ENCODE measurements at regions not wholly inside any gene's neighbourhood (a gene's known extent, or its start where the extent isn't known, plus 50 kb on each side); places are given as distances from the start of the nearest gene placed in this dataset.
A peak's percentile ranks its signal among the peaks of the same experiment; 100 is the strongest.

DNA sequence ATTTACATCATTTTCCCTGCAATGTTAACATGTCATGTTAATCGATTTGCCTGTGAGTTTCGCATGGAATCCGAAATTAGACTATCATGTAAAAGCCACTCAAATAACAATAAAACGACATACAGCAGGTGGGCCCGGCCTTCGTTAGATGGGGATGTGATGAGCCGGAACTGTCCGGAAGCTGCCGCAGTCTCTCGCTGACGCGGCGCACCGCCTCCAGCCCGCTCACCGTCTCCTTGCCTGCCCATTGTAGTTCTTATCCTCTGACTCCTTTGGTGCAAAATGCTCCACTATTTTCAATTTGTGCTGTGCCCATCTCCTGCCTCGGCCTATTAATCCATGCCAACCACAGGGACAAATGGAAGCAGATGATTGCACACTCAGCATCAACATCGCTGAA, 877.5 kb upstream of the TENM3 start:
- H3K4me1 ChIP-seq (ENCODE audit: control insufficient read depth, low read depth, low read length), result no peaks in the 10 kb centered on the region
- H3K4ac ChIP-seq (ENCODE audit: low read depth, low read length), result no peak overlapping the region
- no peaks in the 10 kb centered on the region for H3K79me1 ChIP-seq (ENCODE audit: low read length)
- no peak overlapping the region for H3K4me2 ChIP-seq (ENCODE audit: low read length)
- no peaks in the 10 kb centered on the region for H3K36me3 ChIP-seq (ENCODE audit: control insufficient read depth, insufficient read depth, low read length)
- H3K27ac ChIP-seq (ENCODE audit: low read depth, low read length), result no peak overlapping the region
- no peak overlapping the region for H2BK120ac ChIP-seq (ENCODE audit: low read depth, low read length)
- no peak overlapping the region for H4K5ac ChIP-seq (ENCODE audit: low read length)
- no peak overlapping the region for H3K9ac ChIP-seq (ENCODE audit: low read length)
- no peak overlapping the region for H4K8ac ChIP-seq (ENCODE audit: low read depth, low read length)
- no peaks in the 10 kb centered on the region for H3K79me2 ChIP-seq (ENCODE audit: control insufficient read depth, insufficient read depth, low read length)
- no peak overlapping the region for H3K23ac ChIP-seq (ENCODE audit: low read length)
- no peak overlapping the region for H2AK5ac ChIP-seq (ENCODE audit: low read length)
- H3K4me3 ChIP-seq (ENCODE audit: low read length), result no peak overlapping the region
- no peak overlapping the region for H2BK15ac ChIP-seq (replicated peaks; ENCODE audit: low read depth)
- no peak overlapping the region for H3K56ac ChIP-seq (ENCODE audit: low read length)
- no peak overlapping the region for H3K18ac ChIP-seq (ENCODE audit: low read length)
- H3K27me3 ChIP-seq (ENCODE audit: insufficient read depth, low read length, poor library complexity), result no peaks in the 10 kb centered on the region
- H2BK5ac ChIP-seq (ENCODE audit: low read length), result no peak overlapping the region
- no peak for DNase-seq
- WGBS (ENCODE audit: extremely low coverage, insufficient coverage, low lambda C conversion rate), result no CpG with 5 or more reads among the region's 18 CpGs

DNA sequence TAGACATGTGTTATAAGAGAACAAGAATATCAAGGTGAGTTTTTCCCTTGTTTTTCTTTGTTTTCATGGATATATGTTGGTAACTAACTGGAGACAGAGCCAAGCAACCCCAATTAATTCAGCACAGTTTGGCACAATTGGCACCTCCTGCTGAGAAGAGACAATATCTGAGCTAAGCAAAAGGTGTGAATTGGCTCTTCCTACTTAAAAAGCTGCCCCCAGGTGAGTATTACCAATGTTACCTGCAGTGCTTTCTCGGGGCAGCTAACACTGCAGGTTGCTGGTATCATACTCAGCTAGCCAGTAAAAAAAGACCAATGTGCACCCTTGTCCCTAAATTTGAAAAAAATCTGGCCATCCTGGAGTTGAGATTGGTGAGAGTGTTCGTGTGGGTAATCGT, 871.2 kb upstream of the TENM3 start:
- Histone ChIP-seq H3K4me2 (ENCODE audit: low read length) (no peak overlapping the region), H3K23ac (ENCODE audit: low read length) (no peak overlapping the region), H4K5ac (ENCODE audit: low read length) (no peak overlapping the region), H2BK15ac (replicated peaks; ENCODE audit: low read depth) (no peak overlapping the region), H3K4me1 (ENCODE audit: control insufficient read depth, low read depth, low read length) (peaks cover 6% of the 10 kb centered on the region), H3K27ac (ENCODE audit: low read depth, low read length) (no peak overlapping the region), H2BK5ac (ENCODE audit: low read length) (no peak overlapping the region), H3K79me1 (ENCODE audit: low read length) (no peaks in the 10 kb centered on the region), H3K27me3 (ENCODE audit: insufficient read depth, low read length, poor library complexity) (no peaks in the 10 kb centered on the region), H3K4me3 (ENCODE audit: low read length) (no peak overlapping the region), H2AK5ac (ENCODE audit: low read length) (no peak overlapping the region), H2BK120ac (ENCODE audit: low read depth, low read length) (no peak overlapping the region), H3K18ac (ENCODE audit: low read length) (no peak overlapping the region), H3K36me3 (ENCODE audit: control insufficient read depth, insufficient read depth, low read length) (no peaks in the 10 kb centered on the region), H4K8ac (ENCODE audit: low read depth, low read length) (no peak overlapping the region), H3K56ac (ENCODE audit: low read length) (no peak overlapping the region), H3K79me2 (ENCODE audit: control insufficient read depth, insufficient read depth, low read length) (no peaks in the 10 kb centered on the region), H3K9ac (ENCODE audit: low read length) (no peak overlapping the region), H3K4ac (ENCODE audit: low read depth, low read length) (no peak overlapping the region)
- WGBS (ENCODE audit: extremely low coverage, insufficient coverage, low lambda C conversion rate), result 100% methylated on average over 2 of the region's 3 CpGs
- peak; percentile 81 for DNase-seq

- Histone ChIP-seq H2BK5ac (ENCODE audit: low read length) (no peak overlapping the region), H3K23ac (ENCODE audit: low read length) (no peak overlapping the region), H3K79me2 (ENCODE audit: control insufficient read depth, insufficient read depth, low read length) (no peaks in the 10 kb centered on the region), H2BK15ac (replicated peaks; ENCODE audit: low read depth) (no peak overlapping the region), H3K4me3 (ENCODE audit: low read length) (no peak overlapping the region), H3K4me1 (ENCODE audit: control insufficient read depth, low read depth, low read length) (peaks cover 6% of the 10 kb centered on the region), H3K79me1 (ENCODE audit: low read length) (no peaks in the 10 kb centered on the region), H4K5ac (ENCODE audit: low read length) (no peak overlapping the region), H2BK120ac (ENCODE audit: low read depth, low read length) (no peak overlapping the region), H3K56ac (ENCODE audit: low read length) (no peak overlapping the region), H3K27me3 (ENCODE audit: insufficient read depth, low read length, poor library complexity) (no peaks in the 10 kb centered on the region), H2AK5ac (ENCODE audit: low read length) (no peak overlapping the region), H3K4me2 (ENCODE audit: low read length) (no peak overlapping the region), H3K36me3 (ENCODE audit: control insufficient read depth, insufficient read depth, low read length) (no peaks in the 10 kb centered on the region), H3K9ac (ENCODE audit: low read length) (no peak overlapping the region), H4K8ac (ENCODE audit: low read depth, low read length) (no peak overlapping the region), H3K18ac (ENCODE audit: low read length) (no peak overlapping the region), H3K4ac (ENCODE audit: low read depth, low read length) (no peak overlapping the region), H3K27ac (ENCODE audit: low read depth, low read length) (peak overlapping the region; percentile 28)
- WGBS (ENCODE audit: extremely low coverage, insufficient coverage, low lambda C conversion rate), result no CpG with 5 or more reads among the region's 8 CpGs
- DNase-seq, result no peak
Measured at GRCh38 chr4:181376058-181376457, 867.1 kb upstream of the TENM3 start.

GRCh38 chr4:181388061-181388460, 855.1 kb upstream of the TENM3 start:
- Histone ChIP-seq H3K4ac (ENCODE audit: low read depth, low read length) (no peak overlapping the region), H3K18ac (ENCODE audit: low read length) (no peak overlapping the region), H3K36me3 (ENCODE audit: control insufficient read depth, insufficient read depth, low read length) (no peaks in the 10 kb centered on the region), H2BK120ac (ENCODE audit: low read depth, low read length) (no peak overlapping the region), H3K9ac (ENCODE audit: low read length) (no peak overlapping the region), H3K79me1 (ENCODE audit: low read length) (no peaks in the 10 kb centered on the region), H4K8ac (ENCODE audit: low read depth, low read length) (no peak overlapping the region), H2BK5ac (ENCODE audit: low read length) (no peak overlapping the region), H3K4me2 (ENCODE audit: low read length) (no peak overlapping the region), H3K23ac (ENCODE audit: low read length) (no peak overlapping the region), H3K56ac (ENCODE audit: low read length) (no peak overlapping the region), H2BK15ac (replicated peaks; ENCODE audit: low read depth) (no peak overlapping the region), H2AK5ac (ENCODE audit: low read length) (no peak overlapping the region), H3K4me1 (ENCODE audit: control insufficient read depth, low read depth, low read length) (no peaks in the 10 kb centered on the region), H3K4me3 (ENCODE audit: low read length) (no peak overlapping the region), H4K5ac (ENCODE audit: low read length) (no peak overlapping the region), H3K79me2 (ENCODE audit: control insufficient read depth, insufficient read depth, low read length) (no peaks in the 10 kb centered on the region), H3K27me3 (ENCODE audit: insufficient read depth, low read length, poor library complexity) (no peaks in the 10 kb centered on the region), H3K27ac (ENCODE audit: low read depth, low read length) (no peak overlapping the region)
- WGBS (ENCODE audit: extremely low coverage, insufficient coverage, low lambda C conversion rate), result no CpG with 5 or more reads among the region's 1 CpG
- DNase-seq, result no peak

DNA sequence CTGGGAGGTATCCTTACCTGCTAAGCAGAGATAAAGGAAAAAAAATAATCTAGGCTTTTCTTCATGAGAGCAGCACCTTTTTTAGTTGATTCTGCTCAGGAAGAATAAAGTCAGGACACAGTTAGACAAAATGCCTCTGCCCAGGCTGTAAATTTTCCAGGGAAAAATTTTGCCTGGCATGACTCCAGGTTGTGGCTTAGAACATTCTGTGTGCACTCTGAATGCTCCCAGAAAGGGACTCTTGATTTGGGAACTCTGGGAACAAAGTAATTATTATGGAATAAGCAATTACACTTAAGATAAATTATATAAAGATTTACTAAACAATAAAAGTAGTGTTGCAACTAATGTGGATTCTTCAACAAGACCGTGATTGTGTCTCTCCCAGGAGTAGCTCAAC, 826.2 kb upstream of the TENM3 start:
- no peak overlapping the region for H3K4ac ChIP-seq (ENCODE audit: low read depth, low read length)
- WGBS (ENCODE audit: extremely low coverage, insufficient coverage, low lambda C conversion rate), result no CpG with 5 or more reads among the region's 1 CpG
- H2BK5ac ChIP-seq (ENCODE audit: low read length), result no peak overlapping the region
- no peaks in the 10 kb centered on the region for H3K27me3 ChIP-seq (ENCODE audit: insufficient read depth, low read length, poor library complexity)
- H4K5ac ChIP-seq (ENCODE audit: low read length), result no peak overlapping the region
- no peak overlapping the region for H3K27ac ChIP-seq (ENCODE audit: low read depth, low read length)
- H3K4me2 ChIP-seq (ENCODE audit: low read length), result no peak overlapping the region
- no peak for DNase-seq
- no peak overlapping the region for H3K4me3 ChIP-seq (ENCODE audit: low read length)
- no peaks in the 10 kb centered on the region for H3K36me3 ChIP-seq (ENCODE audit: control insufficient read depth, insufficient read depth, low read length)
- no peak overlapping the region for H3K18ac ChIP-seq (ENCODE audit: low read length)
- no peaks in the 10 kb centered on the region for H3K4me1 ChIP-seq (ENCODE audit: control insufficient read depth, low read depth, low read length)
- no peak overlapping the region for H3K56ac ChIP-seq (ENCODE audit: low read length)
- no peak overlapping the region for H2BK15ac ChIP-seq (replicated peaks; ENCODE audit: low read depth)
- no peaks in the 10 kb centered on the region for H3K79me1 ChIP-seq (ENCODE audit: low read length)
- no peaks in the 10 kb centered on the region for H3K79me2 ChIP-seq (ENCODE audit: control insufficient read depth, insufficient read depth, low read length)
- H2BK120ac ChIP-seq (ENCODE audit: low read depth, low read length), result no peak overlapping the region
- no peak overlapping the region for H3K9ac ChIP-seq (ENCODE audit: low read length)
- H2AK5ac ChIP-seq (ENCODE audit: low read length), result no peak overlapping the region
- no peak overlapping the region for H4K8ac ChIP-seq (ENCODE audit: low read depth, low read length)
- H3K23ac ChIP-seq (ENCODE audit: low read length), result no peak overlapping the region

DNA sequence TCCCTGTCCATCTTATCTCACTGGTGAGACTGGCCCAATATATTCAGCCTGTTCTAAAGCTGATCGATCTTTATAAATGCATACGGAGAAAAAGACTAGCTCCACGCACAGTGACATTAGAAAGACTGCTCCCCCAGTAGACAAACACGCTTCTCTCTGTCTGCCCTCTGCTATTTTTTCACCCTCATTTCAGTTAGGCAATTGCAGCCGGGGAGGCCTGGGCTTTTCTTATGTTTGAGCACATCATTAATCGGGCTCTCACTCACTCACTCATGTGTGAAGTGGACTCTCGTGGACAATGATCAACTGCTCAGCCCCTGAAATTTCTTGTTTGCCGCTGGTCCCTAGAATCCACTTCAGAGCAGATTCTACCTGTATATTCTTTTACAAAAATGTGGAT, 824.7 kb upstream of the TENM3 start:
- no peak overlapping the region for H2BK5ac ChIP-seq (ENCODE audit: low read length)
- H3K79me1 ChIP-seq (ENCODE audit: low read length), result no peaks in the 10 kb centered on the region
- no peak for DNase-seq
- no CpG with 5 or more reads among the region's 8 CpGs for WGBS (ENCODE audit: extremely low coverage, insufficient coverage, low lambda C conversion rate)
- H3K4me3 ChIP-seq (ENCODE audit: low read length), result no peak overlapping the region
- H3K79me2 ChIP-seq (ENCODE audit: control insufficient read depth, insufficient read depth, low read length), result no peaks in the 10 kb centered on the region
- H3K9ac ChIP-seq (ENCODE audit: low read length), result no peak overlapping the region
- no peak overlapping the region for H3K27ac ChIP-seq (ENCODE audit: low read depth, low read length)
- no peak overlapping the region for H2BK120ac ChIP-seq (ENCODE audit: low read depth, low read length)
- no peak overlapping the region for H3K4ac ChIP-seq (ENCODE audit: low read depth, low read length)
- no peak overlapping the region for H4K8ac ChIP-seq (ENCODE audit: low read depth, low read length)
- H3K18ac ChIP-seq (ENCODE audit: low read length), result no peak overlapping the region
- H3K4me1 ChIP-seq (ENCODE audit: control insufficient read depth, low read depth, low read length), result no peaks in the 10 kb centered on the region
- H3K36me3 ChIP-seq (ENCODE audit: control insufficient read depth, insufficient read depth, low read length), result no peaks in the 10 kb centered on the region
- H4K5ac ChIP-seq (ENCODE audit: low read length), result no peak overlapping the region
- H2AK5ac ChIP-seq (ENCODE audit: low read length), result no peak overlapping the region
- no peak overlapping the region for H3K23ac ChIP-seq (ENCODE audit: low read length)
- H3K27me3 ChIP-seq (ENCODE audit: insufficient read depth, low read length, poor library complexity), result no peaks in the 10 kb centered on the region
- no peak overlapping the region for H2BK15ac ChIP-seq (replicated peaks; ENCODE audit: low read depth)
- no peak overlapping the region for H3K56ac ChIP-seq (ENCODE audit: low read length)
- no peak overlapping the region for H3K4me2 ChIP-seq (ENCODE audit: low read length)

All from mesendoderm (in vitro differentiated cells).